NCI-H510A (cell line): ENCODE measurements at regions not wholly inside any gene's neighbourhood (a gene's known extent, or its start where the extent isn't known, plus 50 kb on each side); places are given as distances from the start of the nearest gene placed in this dataset.

Experiments
- DNase-seq: peaks from one replicate; lab custom pipeline; 2025; lab: John Stamatoyannopoulos, UW

DNA sequence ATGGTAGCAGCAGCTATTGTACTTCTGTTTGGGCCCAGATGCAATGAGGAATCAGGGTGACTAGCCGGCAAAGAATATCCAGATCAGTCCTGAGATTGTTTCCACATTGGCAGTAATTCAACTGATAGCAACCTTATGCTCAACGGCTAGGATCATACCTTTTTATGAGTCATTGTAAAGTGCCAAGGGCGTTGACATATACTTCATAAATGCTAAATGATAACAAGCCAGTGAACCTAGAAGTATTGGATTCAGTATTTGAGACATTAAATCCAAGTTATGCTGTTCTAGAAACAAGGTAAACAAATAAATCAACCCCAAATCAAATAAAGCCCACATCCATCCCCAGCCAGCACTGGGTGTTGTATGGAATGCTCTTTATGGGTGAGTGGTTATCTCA, 207.1 kb upstream of the ZFHX3 start:
- DNase-seq: no peak

DNA sequence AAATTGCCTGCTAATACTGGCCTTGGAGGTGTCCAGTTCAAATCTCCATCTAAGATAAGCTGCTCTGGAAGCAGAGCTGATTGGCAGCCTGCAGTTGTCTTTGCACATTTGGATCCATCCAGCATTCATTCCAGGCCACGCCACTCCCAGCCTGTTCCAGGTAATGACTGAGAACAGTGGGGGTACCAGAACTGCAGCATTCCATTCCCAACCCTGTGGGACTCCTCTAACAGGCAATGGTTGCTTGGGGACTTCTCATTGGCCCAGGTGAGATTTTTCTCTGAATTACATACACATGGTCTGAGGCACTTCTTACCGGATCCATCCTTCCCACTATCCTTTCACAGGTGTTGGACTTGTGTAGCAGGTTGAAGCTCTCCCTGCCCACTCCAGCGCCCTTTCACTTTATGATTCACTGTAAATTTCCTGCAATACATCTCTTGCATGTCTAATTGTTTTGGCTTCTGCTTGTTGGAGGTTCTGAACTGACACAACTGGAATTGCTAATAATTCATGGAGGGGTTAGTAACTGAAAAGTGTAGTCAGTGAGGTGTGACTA, 206.1 kb upstream of the ZFHX3 start:
- no peak for DNase-seq

- no peak for DNase-seq
These were observed 204.5 kb upstream of the ZFHX3 start for GRCh38 chr16:73252446-73252845.

- no peak for DNase-seq
These were observed 203.7 kb upstream of the ZFHX3 start for GRCh38 chr16:73251608-73252007.

DNA sequence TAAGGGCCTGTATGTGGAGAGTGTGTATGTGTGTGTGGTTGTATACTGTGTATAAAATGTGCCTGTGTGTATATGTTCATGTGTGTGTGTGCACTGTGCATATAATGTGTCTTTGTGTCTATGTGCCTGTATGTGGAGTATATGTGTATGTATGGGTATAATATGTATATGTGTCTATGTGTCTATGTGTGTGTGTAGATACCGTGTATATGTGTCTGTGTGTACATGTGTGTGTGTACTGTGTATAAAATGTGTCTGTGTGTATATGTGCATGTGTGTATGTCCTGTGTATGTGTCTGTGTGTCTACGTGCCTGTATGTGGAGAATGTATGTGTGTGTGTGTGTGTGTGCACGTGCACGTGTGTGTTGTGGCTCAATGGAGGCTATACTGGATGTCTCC, 200.4 kb upstream of the ZFHX3 start:
- DNase-seq: no peak

DNA sequence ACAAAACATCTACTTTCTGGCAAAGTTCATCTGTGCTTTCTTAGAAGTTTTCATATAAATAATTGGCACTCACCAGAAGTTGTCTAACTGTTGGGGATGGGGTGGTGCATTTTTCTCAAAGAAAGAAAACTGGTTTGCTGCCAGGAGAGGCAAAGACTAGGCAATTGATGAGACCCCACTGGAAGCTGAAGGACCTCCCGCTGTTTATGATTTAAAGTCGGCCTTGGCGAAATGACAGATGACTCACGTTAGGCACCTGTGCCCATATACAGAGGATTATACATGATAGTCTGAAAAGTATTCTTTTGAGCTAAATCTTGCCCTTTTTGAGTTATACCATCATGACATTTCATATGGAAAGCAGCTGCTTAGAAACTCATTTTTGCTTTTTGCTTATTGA, 193.0 kb upstream of the ZFHX3 start:
- DNase-seq: no peak

GRCh38 chr16:73237601-73238000, 189.7 kb upstream of the ZFHX3 start:
- DNase-seq: no peak

DNA sequence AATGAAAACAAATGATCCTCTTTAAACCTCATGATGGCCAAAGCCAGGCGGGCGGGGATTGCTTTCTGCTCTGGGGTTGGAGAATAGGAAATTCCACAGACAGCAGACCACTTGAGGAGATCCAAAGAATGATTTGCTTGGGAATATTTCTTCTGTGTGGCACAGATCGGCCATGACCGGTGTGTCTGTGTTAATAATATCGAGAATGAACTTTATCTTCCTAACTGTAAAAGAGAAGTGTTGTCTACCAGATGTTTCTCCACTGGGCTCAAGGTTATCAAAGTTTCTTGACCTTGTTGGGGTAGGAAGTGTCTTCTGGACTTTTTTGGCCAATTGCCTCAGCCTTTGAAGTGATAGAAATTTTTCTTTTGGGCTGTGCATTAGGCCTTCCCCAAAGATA, 186.6 kb upstream of the ZFHX3 start:
- no peak for DNase-seq

DNA sequence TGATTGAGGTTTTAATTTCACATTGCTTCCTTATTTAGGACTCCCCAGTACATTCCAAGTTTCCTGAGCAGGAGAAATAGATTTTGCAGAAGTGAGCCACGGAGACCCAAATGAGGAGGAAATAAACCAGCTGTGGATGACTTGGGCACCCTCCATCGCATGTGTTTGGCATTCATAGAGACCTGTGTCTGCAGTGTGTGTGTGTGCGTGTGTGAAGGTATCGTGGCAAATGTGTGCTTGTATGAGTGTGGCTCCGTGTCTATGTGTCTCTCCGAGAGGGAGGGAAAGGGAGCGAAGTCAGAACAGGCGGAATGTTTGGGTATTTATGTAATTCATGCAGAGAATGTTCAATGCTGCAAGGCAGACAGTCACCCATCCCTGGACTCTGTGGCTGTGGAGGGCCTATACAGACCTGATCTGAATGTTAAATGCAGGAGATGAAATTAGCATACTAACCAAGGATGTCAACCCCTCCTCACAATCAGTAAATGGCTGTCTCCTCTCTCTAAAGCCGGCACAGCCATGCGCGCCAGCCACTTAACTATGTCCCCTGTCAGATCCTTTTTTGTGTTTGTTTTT, 186.0 kb upstream of the ZFHX3 start:
- no peak for DNase-seq

DNA sequence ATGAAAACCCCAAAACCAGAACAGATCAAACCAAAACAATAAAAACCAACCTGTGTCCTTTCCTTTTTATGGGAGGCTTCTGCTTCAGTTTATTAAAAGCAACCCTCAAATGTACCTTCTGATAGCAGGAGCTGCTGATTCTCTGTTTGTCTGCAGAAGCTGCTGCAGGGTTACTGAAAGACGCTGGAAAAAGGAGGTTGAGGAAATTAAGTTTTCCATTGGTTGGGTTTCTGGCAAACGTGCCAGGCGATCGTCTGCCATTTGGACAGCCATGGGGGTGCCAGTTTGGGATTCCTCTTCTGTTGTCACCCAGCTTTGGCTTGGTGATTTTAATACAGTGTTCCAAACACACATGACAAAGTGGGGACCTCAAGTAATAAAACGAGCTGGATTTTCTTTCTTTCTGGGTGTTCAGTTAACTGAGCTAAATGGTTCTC, 185.4 kb upstream of the ZFHX3 start:
- DNase-seq: no peak

DNA sequence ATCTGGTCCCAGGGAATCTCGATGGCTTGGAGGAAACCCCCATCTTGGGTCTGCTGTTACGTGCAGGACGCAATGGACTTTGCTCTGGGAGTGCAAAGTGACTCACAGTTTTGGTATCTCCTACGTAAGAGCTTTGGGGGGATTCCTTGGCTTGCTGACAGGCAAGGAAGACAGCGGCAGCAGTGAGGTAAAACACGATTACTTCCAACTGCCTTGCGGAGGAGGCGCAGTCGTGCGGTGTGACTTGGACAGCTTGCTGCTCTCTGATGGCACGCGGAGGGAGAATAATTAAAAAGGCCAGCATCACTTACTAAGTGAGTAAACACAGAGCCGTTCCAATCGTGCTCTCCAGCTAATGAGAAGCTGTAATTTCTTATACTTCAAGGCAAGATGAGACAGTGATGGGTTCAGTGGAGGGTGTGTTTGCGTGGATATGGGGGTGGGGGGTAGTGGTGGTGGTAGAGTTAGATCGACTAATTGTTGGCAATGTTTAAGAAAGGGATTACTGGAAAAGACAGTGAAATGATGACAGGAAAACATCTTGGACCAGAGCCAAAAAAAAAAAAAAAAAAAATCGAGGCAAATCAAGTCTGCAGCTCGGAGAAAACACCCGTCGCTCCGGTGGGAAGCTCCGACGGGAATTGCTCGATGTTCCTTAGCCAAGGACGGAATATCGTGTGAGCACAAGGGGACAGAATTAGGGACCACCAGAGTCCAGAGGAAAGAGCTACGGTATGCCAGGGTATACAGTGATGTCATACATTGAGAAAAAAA, 184.8 kb upstream of the ZFHX3 start:
- DNase-seq: no peak

GRCh38 chr16:73231944-73232554, 184.1 kb upstream of the ZFHX3 start:
- DNase-seq: no peak

- no peak for DNase-seq
These were observed 183.5 kb upstream of the ZFHX3 start for GRCh38 chr16:73231379-73231778.

DNA sequence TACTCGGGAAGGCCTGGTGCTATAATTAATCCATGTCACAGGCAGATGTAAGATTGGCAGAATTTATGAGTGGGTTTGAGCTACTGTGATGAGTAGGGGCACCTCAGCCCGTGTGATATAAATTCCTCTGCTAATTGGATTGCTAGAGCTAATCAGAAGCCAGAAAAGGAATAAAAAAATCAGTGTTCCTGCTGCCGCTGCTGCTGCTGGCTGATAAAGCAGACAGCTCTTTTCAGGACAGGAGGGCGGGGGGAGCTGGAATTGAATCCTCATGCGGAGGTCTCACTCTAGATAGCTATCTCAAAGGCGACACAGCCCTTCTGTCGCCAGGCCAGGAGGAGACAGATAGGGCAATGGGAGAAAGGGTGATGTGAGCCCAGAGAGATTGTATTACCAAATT, 182.7 kb upstream of the ZFHX3 start:
- no peak for DNase-seq

GRCh38 chr16:73228649-73229048, 180.7 kb upstream of the ZFHX3 start:
- DNase-seq: no peak

- DNase-seq: no peak
These were observed 178.7 kb upstream of the ZFHX3 start for GRCh38 chr16:73226675-73227074.

GRCh38 chr16:73225983-73226382, 178.1 kb upstream of the ZFHX3 start:
- no peak for DNase-seq

GRCh38 chr16:73220836-73221235, 172.9 kb upstream of the ZFHX3 start:
- DNase-seq: no peak

DNA sequence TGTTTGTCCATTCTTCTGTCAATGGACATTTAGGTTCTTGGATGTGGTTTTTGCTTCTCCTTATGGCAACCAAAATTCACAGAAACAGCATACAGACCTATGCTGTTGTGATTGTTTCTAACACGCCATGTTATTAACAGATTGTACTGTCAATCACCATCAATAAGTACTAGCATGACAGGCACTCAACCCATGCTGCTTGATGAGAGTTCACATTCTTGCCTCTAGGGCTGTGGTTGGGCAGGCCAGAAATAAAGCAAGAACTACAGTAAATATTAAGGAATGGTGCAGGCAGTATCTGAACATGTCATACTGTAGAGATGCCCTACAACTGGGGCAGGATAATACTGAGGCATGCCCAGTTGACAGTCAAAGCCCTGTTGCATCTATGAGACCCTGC, 171.2 kb upstream of the ZFHX3 start:
- no peak for DNase-seq

DNA sequence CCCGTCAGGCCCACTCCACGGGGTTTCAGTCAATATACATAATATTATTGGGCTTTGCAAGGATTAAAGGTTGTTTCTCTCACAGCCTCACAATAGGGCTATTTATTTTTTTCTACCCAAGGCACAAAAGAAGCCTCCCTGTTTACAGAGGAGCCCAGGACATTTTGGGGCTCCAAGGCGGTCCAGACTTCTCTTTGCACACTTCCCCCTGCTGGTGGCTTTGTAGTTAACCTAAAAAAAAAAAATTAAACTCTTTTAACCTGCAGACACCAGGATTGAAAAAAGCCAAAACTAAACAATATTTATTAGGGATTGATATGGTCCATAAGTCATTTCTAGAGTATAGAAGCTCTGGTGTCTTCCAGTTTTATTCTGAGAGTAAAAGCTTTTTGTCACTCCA, 169.7 kb upstream of the ZFHX3 start:
- DNase-seq: no peak

DNA sequence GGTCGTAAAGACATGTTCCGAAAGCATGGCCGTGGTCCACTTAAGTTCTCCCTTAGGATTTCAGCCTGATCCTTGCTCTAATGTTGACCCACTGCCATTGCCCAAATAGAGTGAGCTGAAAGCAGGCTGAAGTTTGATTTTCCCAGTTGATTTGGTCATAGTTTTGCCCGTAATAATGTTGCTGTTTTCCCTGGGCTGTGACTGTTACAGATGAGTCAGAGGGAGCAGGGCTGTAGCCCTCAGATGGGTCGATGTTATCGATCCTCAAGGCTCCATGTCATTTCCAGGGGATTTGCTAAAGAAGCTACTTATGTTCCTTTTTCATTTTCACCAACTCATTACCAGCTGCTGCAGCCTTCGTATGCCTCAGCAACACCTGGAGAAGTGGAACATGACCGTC, 169.0 kb upstream of the ZFHX3 start:
- no peak for DNase-seq

- DNase-seq: no peak
These were observed 167.9 kb upstream of the ZFHX3 start for GRCh38 chr16:73215678-73216377.
